ENCODE measurements at regions not wholly inside any gene's neighbourhood (a gene's known extent, or its start where the extent isn't known, plus 50 kb on each side); places are given as distances from the start of the nearest gene placed in this dataset.

GRCh38 chr11:121950160-121950559 lies 165.9 kb downstream of the BLID start:
- Histone ChIP-seq H3K4me1 (replicated peaks) (no peaks in the 10 kb centered on the region), H3K27me3 (replicated peaks) (no peaks in the 10 kb centered on the region), H3K4me3 (no peak overlapping the region), H3K36me3 (no peaks in the 10 kb centered on the region), H3K27ac (no peak overlapping the region), H3K9me3 (replicated peaks) (no peaks in the 10 kb centered on the region)
- DNase-seq (ENCODE audit: low read depth in 1 of 2, low spot score in 2 of 2), result no peak

GRCh38 chr11:121946514-121946913 lies 169.5 kb downstream of the BLID start:
- Histone ChIP-seq H3K4me3 (no peak overlapping the region), H3K27ac (no peak overlapping the region), H3K9me3 (replicated peaks) (no peaks in the 10 kb centered on the region), H3K4me1 (replicated peaks) (no peaks in the 10 kb centered on the region), H3K36me3 (no peaks in the 10 kb centered on the region), H3K27me3 (replicated peaks) (no peaks in the 10 kb centered on the region)
- no peak for DNase-seq (ENCODE audit: low read depth in 1 of 2, low spot score in 2 of 2)

GRCh38 chr11:121944556-121945230 lies 171.3 kb downstream of the BLID start:
- no peaks in the 10 kb centered on the region for H3K9me3 ChIP-seq (replicated peaks)
- no peaks in the 10 kb centered on the region for H3K27me3 ChIP-seq (replicated peaks)
- H3K4me3 ChIP-seq, result no peak overlapping the region
- H3K27ac ChIP-seq, result no peak overlapping the region
- no peaks in the 10 kb centered on the region for H3K4me1 ChIP-seq (replicated peaks)
- no peak for DNase-seq (ENCODE audit: low read depth in 1 of 2, low spot score in 2 of 2)
- H3K36me3 ChIP-seq, result no peaks in the 10 kb centered on the region

GRCh38 chr11:121938076-121938475 lies 177.9 kb downstream of the BLID start:
- Histone ChIP-seq H3K9me3 (replicated peaks) (no peaks in the 10 kb centered on the region), H3K27me3 (replicated peaks) (no peaks in the 10 kb centered on the region), H3K36me3 (no peaks in the 10 kb centered on the region), H3K4me1 (replicated peaks) (no peaks in the 10 kb centered on the region), H3K4me3 (no peak overlapping the region), H3K27ac (no peak overlapping the region)
- DNase-seq (ENCODE audit: low read depth in 1 of 2, low spot score in 2 of 2), result no peak

- H3K27me3 ChIP-seq (replicated peaks), result no peaks in the 10 kb centered on the region
- DNase-seq (ENCODE audit: low read depth in 1 of 2, low spot score in 2 of 2), result no peak
- H3K4me1 ChIP-seq (replicated peaks), result no peaks in the 10 kb centered on the region
- H3K27ac ChIP-seq, result no peak overlapping the region
- H3K9me3 ChIP-seq (replicated peaks), result no peaks in the 10 kb centered on the region
- no peak overlapping the region for H3K4me3 ChIP-seq
- no peaks in the 10 kb centered on the region for H3K36me3 ChIP-seq
These were observed 179.1 kb downstream of the BLID start for GRCh38 chr11:121936781-121937447.

GRCh38 chr11:121936370-121936769 lies 179.6 kb downstream of the BLID start:
- Histone ChIP-seq H3K27me3 (replicated peaks) (no peaks in the 10 kb centered on the region), H3K27ac (no peak overlapping the region), H3K4me1 (replicated peaks) (no peaks in the 10 kb centered on the region), H3K36me3 (no peaks in the 10 kb centered on the region), H3K4me3 (no peak overlapping the region), H3K9me3 (replicated peaks) (no peaks in the 10 kb centered on the region)
- no peak for DNase-seq (ENCODE audit: low read depth in 1 of 2, low spot score in 2 of 2)

- no peaks in the 10 kb centered on the region for H3K9me3 ChIP-seq (replicated peaks)
- no peaks in the 10 kb centered on the region for H3K36me3 ChIP-seq
- H3K27me3 ChIP-seq (replicated peaks), result no peaks in the 10 kb centered on the region
- H3K4me1 ChIP-seq (replicated peaks), result no peaks in the 10 kb centered on the region
- DNase-seq (ENCODE audit: low read depth in 1 of 2, low spot score in 2 of 2), result no peak
- H3K4me3 ChIP-seq, result no peak overlapping the region
- no peak overlapping the region for H3K27ac ChIP-seq
These were observed 182.3 kb downstream of the BLID start for GRCh38 chr11:121933694-121934093.

- DNase-seq (ENCODE audit: low read depth in 1 of 2, low spot score in 2 of 2), result no peak
- H3K4me3 ChIP-seq, result no peak overlapping the region
- no peaks in the 10 kb centered on the region for H3K9me3 ChIP-seq (replicated peaks)
- no peak overlapping the region for H3K27ac ChIP-seq
- H3K36me3 ChIP-seq, result no peaks in the 10 kb centered on the region
- no peaks in the 10 kb centered on the region for H3K4me1 ChIP-seq (replicated peaks)
- no peaks in the 10 kb centered on the region for H3K27me3 ChIP-seq (replicated peaks)
These were observed 182.7 kb downstream of the BLID start for GRCh38 chr11:121933294-121933693.

GRCh38 chr11:121932646-121933185 lies 183.3 kb downstream of the BLID start:
- no peak overlapping the region for H3K27ac ChIP-seq
- H3K4me1 ChIP-seq (replicated peaks), result no peaks in the 10 kb centered on the region
- H3K4me3 ChIP-seq, result no peak overlapping the region
- DNase-seq (ENCODE audit: low read depth in 1 of 2, low spot score in 2 of 2), result no peak
- H3K27me3 ChIP-seq (replicated peaks), result no peaks in the 10 kb centered on the region
- H3K36me3 ChIP-seq, result no peaks in the 10 kb centered on the region
- H3K9me3 ChIP-seq (replicated peaks), result no peaks in the 10 kb centered on the region

- no peaks in the 10 kb centered on the region for H3K9me3 ChIP-seq (replicated peaks)
- no peaks in the 10 kb centered on the region for H3K27me3 ChIP-seq (replicated peaks)
- no peak for DNase-seq (ENCODE audit: low read depth in 1 of 2, low spot score in 2 of 2)
- no peak overlapping the region for H3K4me3 ChIP-seq
- no peaks in the 10 kb centered on the region for H3K4me1 ChIP-seq (replicated peaks)
- no peaks in the 10 kb centered on the region for H3K36me3 ChIP-seq
- no peak overlapping the region for H3K27ac ChIP-seq
These were observed 184.2 kb downstream of the BLID start for GRCh38 chr11:121931748-121932352.

- no peaks in the 10 kb centered on the region for H3K9me3 ChIP-seq (replicated peaks)
- no peak overlapping the region for H3K4me3 ChIP-seq
- no peaks in the 10 kb centered on the region for H3K4me1 ChIP-seq (replicated peaks)
- no peaks in the 10 kb centered on the region for H3K36me3 ChIP-seq
- H3K27ac ChIP-seq, result no peak overlapping the region
- no peak for DNase-seq (ENCODE audit: low read depth in 1 of 2, low spot score in 2 of 2)
- no peaks in the 10 kb centered on the region for H3K27me3 ChIP-seq (replicated peaks)
These were observed 184.9 kb downstream of the BLID start for GRCh38 chr11:121931121-121931520.

GRCh38 chr11:121930004-121930965 lies 185.7 kb downstream of the BLID start:
- Histone ChIP-seq H3K27ac (no peak overlapping the region), H3K9me3 (replicated peaks) (no peaks in the 10 kb centered on the region), H3K4me3 (no peak overlapping the region), H3K27me3 (replicated peaks) (no peaks in the 10 kb centered on the region), H3K4me1 (replicated peaks) (no peaks in the 10 kb centered on the region), H3K36me3 (no peaks in the 10 kb centered on the region)
- no peak for DNase-seq (ENCODE audit: low read depth in 1 of 2, low spot score in 2 of 2)

GRCh38 chr11:121929581-121929980 lies 186.4 kb downstream of the BLID start:
- Histone ChIP-seq H3K27ac (no peak overlapping the region), H3K27me3 (replicated peaks) (no peaks in the 10 kb centered on the region), H3K4me1 (replicated peaks) (no peaks in the 10 kb centered on the region), H3K36me3 (no peaks in the 10 kb centered on the region), H3K4me3 (no peak overlapping the region), H3K9me3 (replicated peaks) (no peaks in the 10 kb centered on the region)
- no peak for DNase-seq (ENCODE audit: low read depth in 1 of 2, low spot score in 2 of 2)

Data from SJSA1 (cell line).